GM12865 (cell line): ENCODE measurements at regions not wholly inside any gene's neighbourhood (a gene's known extent, or its start where the extent isn't known, plus 50 kb on each side); places are given as distances from the start of the nearest gene placed in this dataset.

Experiments used
- DNase-seq: peaks from one replicate; pipeline ENCODE4 v3.0.0; 2010; ENCODE audit warnings: low read depth
- H3K4me3 ChIP-seq: 2 replicates; pipeline ENCODE4 v1.5.1; 2011; ENCODE audit warnings: mild to moderate bottlenecking, low read depth, low read length, control low read depth
- TF ChIP-seq, protein P1 (sequence below): IDR thresholded peaks from 2 replicates; pipeline ENCODE4 v1.5.1; 2011; ENCODE audit warnings: low read length, control low read depth, low read depth, inconsistent platforms; ENCODE audit not compliant: insufficient read depth; ENCODE audit errors: missing control alignments

DNA sequence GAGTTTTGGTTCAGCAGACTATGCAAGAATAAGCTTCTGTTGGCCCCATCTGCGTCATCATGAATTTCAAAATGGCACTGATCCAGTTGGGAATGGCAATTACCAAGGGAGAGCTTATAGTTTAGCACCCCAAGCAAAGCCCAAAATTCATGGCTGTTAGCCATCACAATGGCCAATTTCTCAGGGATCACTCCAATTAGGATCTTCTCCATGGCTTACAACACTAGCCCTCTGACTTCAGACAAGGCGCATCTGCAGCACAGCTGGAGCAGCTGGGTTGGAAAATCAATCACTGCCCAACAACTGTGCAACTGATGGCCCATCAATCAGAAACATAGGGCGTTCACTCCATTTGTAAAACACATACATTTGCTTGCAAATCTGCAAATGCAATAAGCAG, 273.6 kb downstream of the SRBD1 start:
- no peak overlapping the region for H3K4me3 ChIP-seq
- no peak for DNase-seq
- TF ChIP-seq, protein P1, sequence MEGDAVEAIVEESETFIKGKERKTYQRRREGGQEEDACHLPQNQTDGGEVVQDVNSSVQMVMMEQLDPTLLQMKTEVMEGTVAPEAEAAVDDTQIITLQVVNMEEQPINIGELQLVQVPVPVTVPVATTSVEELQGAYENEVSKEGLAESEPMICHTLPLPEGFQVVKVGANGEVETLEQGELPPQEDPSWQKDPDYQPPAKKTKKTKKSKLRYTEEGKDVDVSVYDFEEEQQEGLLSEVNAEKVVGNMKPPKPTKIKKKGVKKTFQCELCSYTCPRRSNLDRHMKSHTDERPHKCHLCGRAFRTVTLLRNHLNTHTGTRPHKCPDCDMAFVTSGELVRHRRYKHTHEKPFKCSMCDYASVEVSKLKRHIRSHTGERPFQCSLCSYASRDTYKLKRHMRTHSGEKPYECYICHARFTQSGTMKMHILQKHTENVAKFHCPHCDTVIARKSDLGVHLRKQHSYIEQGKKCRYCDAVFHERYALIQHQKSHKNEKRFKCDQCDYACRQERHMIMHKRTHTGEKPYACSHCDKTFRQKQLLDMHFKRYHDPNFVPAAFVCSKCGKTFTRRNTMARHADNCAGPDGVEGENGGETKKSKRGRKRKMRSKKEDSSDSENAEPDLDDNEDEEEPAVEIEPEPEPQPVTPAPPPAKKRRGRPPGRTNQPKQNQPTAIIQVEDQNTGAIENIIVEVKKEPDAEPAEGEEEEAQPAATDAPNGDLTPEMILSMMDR: no peak

DNA sequence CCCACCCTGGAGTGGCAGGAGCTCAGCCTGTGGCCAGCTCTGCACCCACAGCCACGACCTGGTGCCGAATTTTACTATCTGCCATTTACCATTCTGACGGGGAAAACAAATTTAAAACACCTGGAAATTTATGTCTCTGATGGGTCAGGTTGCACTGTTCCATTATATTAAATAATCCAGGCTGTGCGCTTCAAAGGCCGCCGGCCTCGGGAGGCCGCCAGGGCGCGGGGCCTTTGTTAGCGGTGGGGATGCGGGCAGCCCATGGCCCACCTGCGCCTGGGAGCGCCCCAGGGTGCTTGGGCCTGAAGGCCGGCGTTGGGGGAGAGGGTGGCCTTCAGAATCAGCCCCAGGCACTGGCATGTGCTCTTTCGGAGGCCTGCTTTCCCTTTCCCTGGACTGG, 276.9 kb downstream of the SRBD1 start:
- TF ChIP-seq, protein P1: no peak
- no peak for DNase-seq
- H3K4me3 ChIP-seq: no peak overlapping the region

DNA sequence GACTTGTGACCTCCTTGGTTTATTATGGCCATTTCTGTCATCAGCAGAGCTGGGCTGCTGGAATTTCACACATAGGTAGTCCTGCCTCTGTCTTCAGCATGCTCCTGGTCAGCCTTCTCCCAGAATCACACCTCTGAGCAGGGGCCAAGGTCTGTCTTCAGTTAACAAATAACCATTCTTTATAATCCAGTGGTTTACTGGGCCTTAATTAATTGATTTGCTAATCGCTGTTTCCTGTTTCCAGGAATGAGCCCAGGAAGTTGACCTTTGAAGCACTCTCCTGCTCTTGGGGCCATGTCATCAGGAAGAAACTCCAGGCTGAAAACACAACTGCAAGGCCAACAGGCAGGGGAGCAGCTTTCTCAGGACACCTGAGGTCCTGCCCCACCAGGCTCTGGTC, 278.5 kb downstream of the SRBD1 start:
- no peak overlapping the region for H3K4me3 ChIP-seq
- no peak for DNase-seq
- TF ChIP-seq, protein P1: no peak

DNA sequence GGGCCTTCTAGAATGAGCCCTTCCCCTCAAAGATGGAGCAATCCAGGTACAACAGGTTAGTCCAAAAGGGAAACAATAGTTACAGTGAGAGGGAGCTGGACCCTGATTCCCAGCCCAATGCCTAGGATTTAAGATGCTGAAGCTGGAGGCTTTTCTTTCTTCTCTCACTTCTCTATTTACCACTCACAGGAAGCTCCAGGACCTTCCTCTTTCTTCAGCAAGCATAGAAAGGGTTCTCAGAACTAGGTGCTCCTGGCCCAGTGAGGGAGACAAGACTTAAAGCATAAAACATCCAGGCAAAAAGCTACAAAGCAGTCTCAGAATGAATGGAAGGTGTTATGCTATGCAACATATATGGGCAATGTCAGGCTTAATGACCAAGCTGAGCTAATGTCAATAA, 279.0 kb downstream of the SRBD1 start:
- no peak overlapping the region for H3K4me3 ChIP-seq
- TF ChIP-seq, protein P1: no peak
- DNase-seq: no peak

DNA sequence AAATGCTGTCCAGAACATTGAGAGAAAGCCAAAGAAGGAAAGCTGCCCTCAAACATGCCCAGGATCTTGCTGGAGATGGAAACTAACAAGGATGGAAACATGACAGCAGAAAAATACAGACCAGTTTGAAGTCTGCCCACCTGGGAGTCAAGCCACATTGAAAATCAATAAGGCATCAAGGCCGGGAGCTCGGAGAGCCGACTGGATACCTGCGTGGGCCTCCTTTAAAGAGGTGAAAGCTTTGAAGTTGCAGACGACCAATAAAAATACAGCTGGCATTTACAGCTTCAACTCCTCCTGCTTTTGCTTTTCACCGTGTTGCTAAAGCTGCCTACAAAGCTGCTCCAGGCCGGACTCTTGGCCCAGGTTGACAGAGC, 279.7 kb downstream of the SRBD1 start:
- no peak overlapping the region for H3K4me3 ChIP-seq
- DNase-seq: no peak
- TF ChIP-seq, protein P1: no peak

DNA sequence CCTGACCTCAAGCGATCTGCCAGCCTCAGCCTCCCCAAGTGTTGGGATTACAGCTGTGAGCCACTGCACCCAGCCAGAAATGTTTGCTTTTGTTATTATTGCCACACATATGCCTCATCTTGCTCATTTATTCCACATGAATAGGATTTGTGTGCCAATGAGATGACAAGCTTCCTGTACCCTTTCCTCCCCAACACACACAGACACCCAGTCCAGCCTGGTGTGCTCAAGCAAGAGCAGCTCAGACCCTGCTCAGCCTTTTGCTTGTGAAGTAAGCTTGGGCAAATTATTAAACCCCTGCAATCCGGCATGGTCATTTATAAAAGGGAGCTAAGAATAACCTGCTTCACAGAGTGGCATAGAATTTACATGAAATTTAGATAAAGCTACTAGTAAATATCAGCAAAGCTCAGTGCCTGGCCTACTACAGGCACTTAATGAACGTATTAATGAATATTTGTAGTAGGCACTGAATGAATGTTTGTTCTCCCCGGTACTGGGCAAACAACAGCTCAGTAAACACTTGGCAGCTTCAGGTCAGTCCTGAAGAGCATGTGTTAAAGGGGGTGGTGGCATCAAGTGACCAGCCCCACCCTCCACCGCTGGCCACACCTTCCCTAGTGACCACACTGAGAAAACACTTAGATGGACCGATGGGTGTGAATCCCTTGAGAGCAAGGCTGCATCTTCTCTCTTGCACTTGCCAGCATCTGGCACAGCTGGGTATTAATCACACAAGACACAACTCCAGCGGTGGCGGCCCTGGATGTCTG, 280.2 kb downstream of the SRBD1 start:
- H3K4me3 ChIP-seq: no peak overlapping the region
- DNase-seq: no peak
- TF ChIP-seq, protein P1: no peak

DNA sequence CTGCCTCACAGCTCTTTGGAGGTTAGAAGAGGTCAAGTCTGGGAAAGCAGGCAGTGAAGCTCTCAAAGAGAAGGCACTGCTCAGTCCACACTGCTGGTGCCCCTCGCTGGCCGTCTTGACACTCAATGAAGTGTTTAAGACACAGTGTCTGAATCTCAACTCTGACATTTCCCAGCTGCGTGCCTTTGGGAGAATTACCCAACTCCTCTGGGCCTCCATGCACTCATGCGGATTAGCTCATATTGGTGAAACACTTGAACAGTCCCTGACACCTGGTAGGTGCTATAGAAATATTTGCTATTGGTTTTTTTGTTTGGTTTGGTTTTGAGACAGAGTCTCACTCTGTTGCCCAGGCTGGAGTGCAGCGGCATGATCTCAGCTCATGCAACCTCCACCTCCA, 281.0 kb downstream of the SRBD1 start:
- DNase-seq: no peak
- no peak overlapping the region for H3K4me3 ChIP-seq
- TF ChIP-seq, protein P1: no peak
